Astrocyte (in vitro differentiated cells and primary cell): ENCODE measurements at regions not wholly inside any gene's neighbourhood (a gene's known extent, or its start where the extent isn't known, plus 50 kb on each side); places are given as distances from the start of the nearest gene placed in this dataset.

Source experiments
- DNase-seq: peaks from one replicate; pipeline ENCODE4 v3.0.0-alpha.2; 2010; ENCODE audit warnings: low read depth
- FAIRE-seq: peaks from 2 replicates; lab custom pipeline; 2011; peaks lifted over from hg19 to GRCh38; lab: Jason Lieb, UNC
- H2AFZ ChIP-seq: 2 replicates; pipeline ENCODE4 v1.6.0; 2012; ENCODE audit warnings: low read depth, low read length, inconsistent platforms
- H3K27ac ChIP-seq: 2 replicates; pipeline ENCODE4 v1.5.1; 2011; ENCODE audit warnings: low read depth, low read length, inconsistent platforms
- H3K27me3 ChIP-seq: 2 replicates; pipeline ENCODE4 v1.6.0; 2011; ENCODE audit warnings: low read length, inconsistent platforms; ENCODE audit not compliant: insufficient read depth
- H3K36me3 ChIP-seq: 2 replicates; pipeline ENCODE4 v1.5.1; 2011; ENCODE audit warnings: low read length, inconsistent platforms; ENCODE audit not compliant: insufficient read depth
- H3K4me1 ChIP-seq: 2 replicates; pipeline ENCODE4 v1.5.1; 2011; ENCODE audit warnings: low read length, inconsistent platforms; ENCODE audit not compliant: insufficient read depth
- H3K4me2 ChIP-seq: 2 replicates; pipeline ENCODE4 v1.6.0; 2012; ENCODE audit warnings: low read length, inconsistent platforms
- H3K4me3 ChIP-seq: 2 replicates; pipeline ENCODE4 v1.5.1; 2011; ENCODE audit warnings: low read depth, mild to moderate bottlenecking, low read length, inconsistent platforms; ENCODE audit not compliant: insufficient read depth
- H3K79me2 ChIP-seq: 2 replicates; pipeline ENCODE4 v1.6.0; 2012; ENCODE audit warnings: mild to moderate bottlenecking, low read length, inconsistent platforms; ENCODE audit not compliant: insufficient read depth
- H3K9ac ChIP-seq: 2 replicates; pipeline ENCODE4 v1.6.0; 2012; ENCODE audit warnings: mild to moderate bottlenecking, low read length, inconsistent platforms
- H3K9me3 ChIP-seq: 2 replicates; pipeline ENCODE4 v1.5.1; 2012; ENCODE audit warnings: low read depth, mild to moderate bottlenecking, low read length, inconsistent platforms; ENCODE audit not compliant: insufficient read depth
- H4K20me1 ChIP-seq: 2 replicates; pipeline ENCODE4 v1.6.0; 2012; ENCODE audit warnings: low read length, inconsistent platforms; ENCODE audit not compliant: insufficient read depth
- H3K27ac Mint-ChIP-seq: one replicate; pipeline ENCODE4 v1.8.0; 2021; ENCODE audit warnings: mild to moderate bottlenecking, mixed read lengths; ENCODE audit not compliant: unreplicated experiment
- H3K27me3 Mint-ChIP-seq: one replicate; pipeline ENCODE4 v1.8.0; 2021; ENCODE audit warnings: low read depth, mixed read lengths; ENCODE audit not compliant: unreplicated experiment
- H3K36me3 Mint-ChIP-seq: one replicate; pipeline ENCODE4 v1.8.0; 2021; ENCODE audit warnings: low read depth, mixed read lengths; ENCODE audit not compliant: unreplicated experiment
- H3K4me1 Mint-ChIP-seq: one replicate; pipeline ENCODE4 v1.8.0; 2021; ENCODE audit warnings: low read depth, mixed read lengths; ENCODE audit not compliant: unreplicated experiment
- H3K4me3 Mint-ChIP-seq: one replicate; pipeline ENCODE4 v1.8.0; 2021; ENCODE audit warnings: mild to moderate bottlenecking, moderate library complexity, mixed read lengths; ENCODE audit not compliant: unreplicated experiment
- H3K9me3 Mint-ChIP-seq: one replicate; pipeline ENCODE4 v1.8.0; 2021; ENCODE audit warnings: mild to moderate bottlenecking, mixed read lengths; ENCODE audit not compliant: unreplicated experiment
- EZH2 ChIP-seq: IDR thresholded peaks from 2 replicates; pipeline ENCODE4 v1.6.1; 2012; ENCODE audit warnings: mild to moderate bottlenecking, low read length, inconsistent platforms; ENCODE audit not compliant: insufficient read depth
- TF ChIP-seq, protein P1 (sequence below): IDR thresholded peaks from 2 replicates; pipeline ENCODE4 v1.5.1; 2011; ENCODE audit warnings: low read depth, mild to moderate bottlenecking, inconsistent platforms, low read length, moderate library complexity; ENCODE audit not compliant: insufficient read depth

DNA sequence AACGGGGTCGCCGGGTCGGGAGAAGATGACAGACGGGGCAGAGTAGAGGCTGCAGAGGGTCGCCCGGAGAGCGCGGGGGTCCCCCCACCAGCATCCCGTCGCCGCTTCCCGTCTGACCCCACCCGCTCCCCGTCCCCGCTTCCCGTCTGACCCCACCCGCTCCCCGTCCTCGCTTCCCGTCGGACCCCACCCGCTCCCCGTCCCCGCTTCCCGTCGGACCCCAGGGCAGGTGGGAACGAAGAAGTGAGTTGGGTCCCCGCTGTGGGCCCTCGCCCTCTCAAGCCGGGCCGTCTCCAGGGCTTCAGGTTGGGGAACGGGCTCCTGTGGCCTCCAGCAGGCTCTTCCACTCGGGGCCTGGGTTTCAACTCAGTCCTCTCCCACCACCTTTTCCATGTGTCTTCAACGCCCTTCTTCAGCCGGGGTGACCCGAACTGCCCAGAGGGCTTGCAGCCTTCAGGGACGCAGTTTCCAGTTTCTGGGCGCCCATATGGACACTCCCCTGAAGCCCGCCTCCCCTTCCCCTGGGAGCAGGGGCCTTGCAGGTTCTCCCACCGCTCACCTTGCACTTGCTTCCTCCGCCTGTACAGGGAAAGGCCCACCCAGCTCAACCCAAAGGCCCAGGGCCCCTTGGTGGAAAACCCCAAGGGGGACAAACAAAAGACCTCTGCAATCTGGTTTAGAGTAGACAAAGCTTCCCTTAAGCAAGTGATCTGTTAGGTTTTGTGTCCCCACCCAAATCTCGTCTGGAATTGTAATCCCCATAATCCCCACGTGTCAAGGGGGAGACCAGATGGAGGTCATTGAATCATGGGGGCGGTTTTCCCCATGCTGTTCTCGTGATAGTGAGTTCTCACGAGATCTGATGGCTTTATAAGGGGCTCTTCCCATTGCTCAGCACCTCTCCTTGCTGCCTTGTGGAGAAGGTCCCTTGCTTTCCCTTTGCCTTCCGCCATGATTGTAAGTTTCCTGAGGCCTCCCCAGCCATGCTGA is 66.5 kb downstream of the TNFAIP2 start:
- no peaks in the 10 kb centered on the region for H4K20me1 ChIP-seq
- H3K4me2 ChIP-seq = no peak overlapping the region
- no peak overlapping the region for H3K27ac ChIP-seq
- peaks cover 45% of the 10 kb centered on the region for H3K27me3 ChIP-seq
- Mint-ChIP-seq H3K27me3 (peaks cover 38% of the 10 kb centered on the region), H3K4me3 (peak overlapping the region; percentile 50), H3K4me1 (peaks cover 2% of the 10 kb centered on the region), H3K27ac (no peak overlapping the region), H3K36me3 (no peaks in the 10 kb centered on the region), H3K9me3 (peaks cover 15% of the 10 kb centered on the region)
- no peak overlapping the region for H3K9ac ChIP-seq
- H3K36me3 ChIP-seq = no peaks in the 10 kb centered on the region
- H2AFZ ChIP-seq = no peak overlapping the region
- DNase-seq = no peak
- no peak overlapping the region for H3K4me3 ChIP-seq
- no peak for FAIRE-seq
- no peaks in the 10 kb centered on the region for H3K4me1 ChIP-seq
- no peaks in the 10 kb centered on the region for H3K9me3 ChIP-seq
- no peaks in the 10 kb centered on the region for H3K79me2 ChIP-seq
- peak; percentile 7 for TF ChIP-seq EZH2
- TF ChIP-seq, protein P1, sequence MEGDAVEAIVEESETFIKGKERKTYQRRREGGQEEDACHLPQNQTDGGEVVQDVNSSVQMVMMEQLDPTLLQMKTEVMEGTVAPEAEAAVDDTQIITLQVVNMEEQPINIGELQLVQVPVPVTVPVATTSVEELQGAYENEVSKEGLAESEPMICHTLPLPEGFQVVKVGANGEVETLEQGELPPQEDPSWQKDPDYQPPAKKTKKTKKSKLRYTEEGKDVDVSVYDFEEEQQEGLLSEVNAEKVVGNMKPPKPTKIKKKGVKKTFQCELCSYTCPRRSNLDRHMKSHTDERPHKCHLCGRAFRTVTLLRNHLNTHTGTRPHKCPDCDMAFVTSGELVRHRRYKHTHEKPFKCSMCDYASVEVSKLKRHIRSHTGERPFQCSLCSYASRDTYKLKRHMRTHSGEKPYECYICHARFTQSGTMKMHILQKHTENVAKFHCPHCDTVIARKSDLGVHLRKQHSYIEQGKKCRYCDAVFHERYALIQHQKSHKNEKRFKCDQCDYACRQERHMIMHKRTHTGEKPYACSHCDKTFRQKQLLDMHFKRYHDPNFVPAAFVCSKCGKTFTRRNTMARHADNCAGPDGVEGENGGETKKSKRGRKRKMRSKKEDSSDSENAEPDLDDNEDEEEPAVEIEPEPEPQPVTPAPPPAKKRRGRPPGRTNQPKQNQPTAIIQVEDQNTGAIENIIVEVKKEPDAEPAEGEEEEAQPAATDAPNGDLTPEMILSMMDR = no peak

DNA sequence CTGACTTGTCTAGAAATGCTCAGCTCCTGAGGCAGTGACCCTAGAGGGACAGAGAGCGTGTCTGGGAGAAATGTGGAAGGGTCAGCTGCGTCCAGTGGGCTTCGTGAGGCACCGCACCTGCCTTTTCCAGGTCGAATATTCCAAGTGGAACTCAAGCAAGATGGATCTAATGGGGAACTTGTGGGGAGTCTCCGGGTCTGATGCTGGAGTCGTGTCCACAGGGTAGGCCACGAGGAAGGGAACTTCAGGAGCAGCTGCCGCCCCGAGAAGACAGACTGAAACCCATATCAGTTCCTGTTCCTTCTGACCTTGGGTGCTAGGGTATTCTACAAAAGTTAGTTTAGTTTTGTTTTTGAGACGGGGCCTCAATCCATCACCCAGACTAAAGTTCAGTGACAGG is 67.5 kb downstream of the TNFAIP2 start:
- Mint-ChIP-seq H3K27ac (no peak overlapping the region), H3K9me3 (peaks cover 16% of the 10 kb centered on the region), H3K27me3 (peaks cover 39% of the 10 kb centered on the region), H3K36me3 (no peaks in the 10 kb centered on the region), H3K4me1 (peaks cover 2% of the 10 kb centered on the region), H3K4me3 (no peak overlapping the region)
- DNase-seq (no peak), FAIRE-seq (no peak)
- H3K79me2 ChIP-seq = no peaks in the 10 kb centered on the region
- no peaks in the 10 kb centered on the region for H3K4me1 ChIP-seq
- H4K20me1 ChIP-seq = no peaks in the 10 kb centered on the region
- H2AFZ ChIP-seq = no peak overlapping the region
- no peaks in the 10 kb centered on the region for H3K9me3 ChIP-seq
- no peak overlapping the region for H3K9ac ChIP-seq
- H3K27me3 ChIP-seq = peaks cover 45% of the 10 kb centered on the region
- H3K4me2 ChIP-seq = no peak overlapping the region
- no peaks in the 10 kb centered on the region for H3K36me3 ChIP-seq
- no peak overlapping the region for H3K4me3 ChIP-seq
- TF ChIP-seq EZH2 = no peak
- TF ChIP-seq, protein P1 = no peak
- no peak overlapping the region for H3K27ac ChIP-seq

DNA sequence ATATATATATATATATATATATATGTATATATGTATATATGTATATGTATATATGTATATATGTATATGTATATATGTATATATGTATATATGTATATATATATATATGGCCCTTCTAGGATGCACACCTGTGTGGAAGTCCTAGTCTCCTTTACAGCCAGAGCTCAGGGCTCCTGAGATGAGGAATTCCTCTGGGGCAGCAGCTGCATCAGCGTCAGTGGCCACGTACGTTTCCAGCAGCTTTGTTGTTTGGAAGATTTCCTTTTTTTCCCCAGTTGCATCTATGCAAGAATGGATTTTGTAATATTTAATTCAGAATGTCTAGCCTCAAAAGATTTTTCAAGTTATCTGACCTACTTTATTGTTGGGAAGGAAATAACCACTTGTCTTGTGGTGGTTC is 68.6 kb downstream of the TNFAIP2 start:
- Histone ChIP-seq H2AFZ (no peak overlapping the region), H3K79me2 (no peaks in the 10 kb centered on the region), H3K4me2 (no peak overlapping the region), H4K20me1 (no peaks in the 10 kb centered on the region), H3K4me1 (no peaks in the 10 kb centered on the region), H3K27ac (no peak overlapping the region), H3K9ac (no peak overlapping the region), H3K36me3 (no peaks in the 10 kb centered on the region), H3K27me3 (peaks cover 36% of the 10 kb centered on the region), H3K4me3 (no peak overlapping the region), H3K9me3 (no peaks in the 10 kb centered on the region)
- no peak for TF ChIP-seq EZH2
- H3K27ac Mint-ChIP-seq = no peak overlapping the region
- H3K27me3 Mint-ChIP-seq = peaks cover 34% of the 10 kb centered on the region
- peaks cover 2% of the 10 kb centered on the region for H3K4me1 Mint-ChIP-seq
- no peak overlapping the region for H3K4me3 Mint-ChIP-seq
- no peak for DNase-seq
- no peak for FAIRE-seq
- H3K9me3 Mint-ChIP-seq = peaks cover 18% of the 10 kb centered on the region
- peaks cover 2% of the 10 kb centered on the region for H3K36me3 Mint-ChIP-seq
